Colonic mucosa (tissue), 4 donors: ENCODE measurements at regions not wholly inside any gene's neighbourhood (a gene's known extent, or its start where the extent isn't known, plus 50 kb on each side); places are given as distances from the start of the nearest gene placed in this dataset.

ENCODE experiments used
- DNase-seq: peaks from one replicate; pipeline ENCODE4 v3.0.0-alpha.2; 2020
- H3K27ac ChIP-seq: fragments of 200-600 bp; one replicate; pipeline ENCODE4 v1.8.0; 2021
- H3K27me3 ChIP-seq: fragments of 200-600 bp; one replicate; pipeline ENCODE4 v1.8.0; 2021
- H3K36me3 ChIP-seq: fragments of 200-600 bp; one replicate; pipeline ENCODE4 v1.8.0; 2021
- H3K4me1 ChIP-seq: fragments of 200-600 bp; one replicate; pipeline ENCODE4 v1.8.0; 2021; ENCODE audit warnings: mild to moderate bottlenecking
- H3K4me3 ChIP-seq: fragments of 200-600 bp; one replicate; pipeline ENCODE4 v1.8.0; 2021
- H3K9ac ChIP-seq, 2 donors: one replicate each; pipeline ENCODE4 v1.7.0; 2013; ENCODE audit warnings: control low read depth in 2 of 2, low read depth in 2 of 2, low read length in 2 of 2
- H3K9me3 ChIP-seq: fragments of 200-600 bp; one replicate; pipeline ENCODE4 v1.8.0; 2021
- intact Hi-C: fragments of 100-400 bp; cut with DNase I; formaldehyde crosslinking; loops from one replicate; pipeline ENCODE4 v1.14.1; 2022
- TF ChIP-seq, protein P1 (sequence below): fragments of 200-600 bp; IDR thresholded peaks from one replicate; pipeline ENCODE4 v1.8.0; 2022; ENCODE audit warnings: antibody characterized with exemption, mild to moderate bottlenecking
- donor health status: healthy.
- donor health status: DM: no; HTN: no; CAD: no.
- donor health status: DM: no; HTN: no; CAD: no.

DNA sequence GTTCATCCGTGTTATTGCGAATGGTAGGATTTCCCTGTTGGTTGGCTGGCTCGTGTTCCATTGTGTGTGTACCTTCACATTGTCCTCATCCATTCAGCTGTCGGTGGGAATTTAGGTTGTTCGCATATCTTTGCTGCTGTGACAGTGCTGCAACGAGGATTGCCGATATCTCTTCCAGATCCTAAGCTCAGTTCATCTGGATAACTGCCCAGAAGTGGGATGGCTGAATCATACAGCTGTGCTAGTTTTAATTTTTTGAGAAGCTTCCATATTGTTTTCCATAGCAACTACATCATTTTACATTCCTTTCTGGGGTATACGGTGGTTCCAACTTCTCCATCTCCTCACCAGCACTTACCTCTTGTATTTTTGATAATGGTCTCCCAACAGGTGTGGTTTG is 292.8 kb upstream of the SFSWAP start:
- intact Hi-C loops, result no loop called here
- H3K36me3 ChIP-seq, result no peaks in the 10 kb centered on the region
- no peaks in the 10 kb centered on the region for H3K27me3 ChIP-seq
- TF ChIP-seq, protein P1, sequence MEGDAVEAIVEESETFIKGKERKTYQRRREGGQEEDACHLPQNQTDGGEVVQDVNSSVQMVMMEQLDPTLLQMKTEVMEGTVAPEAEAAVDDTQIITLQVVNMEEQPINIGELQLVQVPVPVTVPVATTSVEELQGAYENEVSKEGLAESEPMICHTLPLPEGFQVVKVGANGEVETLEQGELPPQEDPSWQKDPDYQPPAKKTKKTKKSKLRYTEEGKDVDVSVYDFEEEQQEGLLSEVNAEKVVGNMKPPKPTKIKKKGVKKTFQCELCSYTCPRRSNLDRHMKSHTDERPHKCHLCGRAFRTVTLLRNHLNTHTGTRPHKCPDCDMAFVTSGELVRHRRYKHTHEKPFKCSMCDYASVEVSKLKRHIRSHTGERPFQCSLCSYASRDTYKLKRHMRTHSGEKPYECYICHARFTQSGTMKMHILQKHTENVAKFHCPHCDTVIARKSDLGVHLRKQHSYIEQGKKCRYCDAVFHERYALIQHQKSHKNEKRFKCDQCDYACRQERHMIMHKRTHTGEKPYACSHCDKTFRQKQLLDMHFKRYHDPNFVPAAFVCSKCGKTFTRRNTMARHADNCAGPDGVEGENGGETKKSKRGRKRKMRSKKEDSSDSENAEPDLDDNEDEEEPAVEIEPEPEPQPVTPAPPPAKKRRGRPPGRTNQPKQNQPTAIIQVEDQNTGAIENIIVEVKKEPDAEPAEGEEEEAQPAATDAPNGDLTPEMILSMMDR, result no peak
- DNase-seq, result no peak
- no peak overlapping the region for H3K9ac ChIP-seq
- H3K9me3 ChIP-seq, result no peaks in the 10 kb centered on the region
- no peak overlapping the region for H3K4me3 ChIP-seq
- no peaks in the 10 kb centered on the region for H3K4me1 ChIP-seq
- no peak overlapping the region for H3K27ac ChIP-seq

DNA sequence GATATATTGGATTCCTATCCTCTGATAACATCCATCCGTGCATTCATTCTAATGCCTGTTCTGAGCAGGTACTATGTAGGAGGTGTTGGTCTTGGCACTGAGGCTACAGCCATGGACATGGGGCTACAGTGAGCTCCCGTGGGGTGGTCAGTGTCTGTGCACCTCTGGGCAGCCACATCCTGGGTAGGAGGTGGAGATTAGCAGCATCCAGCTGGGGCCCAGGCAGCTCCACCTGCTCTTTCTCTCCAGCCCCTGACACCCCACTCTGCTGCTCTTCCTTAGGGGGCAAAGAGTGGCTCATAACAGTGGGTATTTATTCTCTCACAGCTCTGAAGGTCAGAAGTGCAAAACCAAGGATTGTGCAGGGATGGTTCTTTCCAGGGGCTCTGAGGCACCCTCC is 292.0 kb upstream of the SFSWAP start:
- Histone ChIP-seq H3K27ac (no peak overlapping the region), H3K9ac (no peak overlapping the region), H3K4me3 (no peak overlapping the region), H3K27me3 (no peaks in the 10 kb centered on the region), H3K9me3 (no peaks in the 10 kb centered on the region), H3K4me1 (no peaks in the 10 kb centered on the region), H3K36me3 (no peaks in the 10 kb centered on the region)
- TF ChIP-seq, protein P1, result no peak
- DNase-seq, result no peak
- intact Hi-C loops, result no loop called here

DNA sequence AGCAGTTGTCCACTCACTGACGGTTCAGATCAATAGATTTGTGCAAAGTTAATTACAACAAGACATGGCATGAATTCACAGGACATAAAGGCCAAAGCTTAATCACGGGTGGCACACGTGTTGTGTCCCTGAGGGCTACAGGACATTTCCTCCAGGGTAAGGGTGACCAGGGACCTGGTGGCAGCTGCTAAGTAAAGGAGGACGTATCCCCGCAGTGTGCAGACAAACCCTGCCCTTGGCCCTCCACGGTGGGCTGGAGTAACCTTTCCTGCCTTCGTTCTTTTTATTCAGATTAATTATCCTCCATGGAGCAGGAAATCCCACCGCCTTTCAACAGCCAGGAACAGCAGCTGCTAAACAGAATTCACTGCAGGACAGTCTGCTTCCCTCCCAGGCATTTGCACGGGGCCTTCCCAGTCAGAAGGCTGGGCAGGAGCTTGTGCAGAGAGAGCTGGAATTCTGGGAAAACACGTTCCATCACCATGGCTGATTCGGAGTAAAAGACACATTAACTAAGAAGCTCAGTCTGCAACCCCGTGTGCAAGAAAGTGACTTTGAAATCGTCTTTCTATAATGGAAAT is 289.9 kb upstream of the SFSWAP start:
- Histone ChIP-seq H3K4me1 (no peaks in the 10 kb centered on the region), H3K9ac (no peak overlapping the region), H3K36me3 (no peaks in the 10 kb centered on the region), H3K9me3 (no peaks in the 10 kb centered on the region), H3K27ac (no peak overlapping the region), H3K4me3 (no peak overlapping the region), H3K27me3 (no peaks in the 10 kb centered on the region)
- intact Hi-C loops, result no loop called here
- DNase-seq, result no peak
- TF ChIP-seq, protein P1, result no peak

DNA sequence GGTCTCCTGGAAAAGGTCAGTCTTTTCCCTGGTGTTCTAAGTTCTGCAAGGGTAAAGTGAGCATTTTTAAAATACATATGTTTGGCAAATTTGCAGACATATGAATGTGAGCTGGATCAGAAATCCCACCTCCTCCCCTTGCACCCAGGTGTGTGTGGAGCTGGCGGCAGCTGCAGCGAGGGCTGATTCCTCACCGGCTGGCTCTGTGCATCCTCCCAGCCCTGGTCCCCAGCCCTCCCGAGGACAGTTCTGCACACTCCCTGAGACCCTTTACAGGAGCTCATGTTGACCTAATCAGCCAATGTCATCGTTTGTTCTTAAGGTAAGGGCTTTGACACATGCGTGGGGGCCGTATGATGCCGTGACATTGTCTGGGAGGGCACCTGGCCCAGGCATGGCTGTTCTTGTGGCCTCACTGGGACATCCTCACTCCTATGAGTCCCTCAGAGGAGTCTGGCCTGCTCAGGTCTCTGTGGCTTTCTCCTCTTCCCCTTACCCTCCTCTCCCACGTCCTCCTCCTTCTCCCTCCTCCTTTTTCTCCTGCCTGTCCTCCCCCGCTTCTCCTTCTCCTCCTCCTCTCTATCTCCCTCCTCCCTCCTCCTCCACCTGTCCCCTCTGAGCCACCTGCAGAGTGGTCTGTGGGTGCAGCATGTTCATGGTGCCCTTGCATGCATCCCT is 289.2 kb upstream of the SFSWAP start:
- no peaks in the 10 kb centered on the region for H3K9me3 ChIP-seq
- intact Hi-C loops, result no loop called here
- H3K9ac ChIP-seq, result no peak overlapping the region
- no peaks in the 10 kb centered on the region for H3K27me3 ChIP-seq
- no peak overlapping the region for H3K4me3 ChIP-seq
- TF ChIP-seq, protein P1, result no peak
- no peak overlapping the region for H3K27ac ChIP-seq
- no peaks in the 10 kb centered on the region for H3K4me1 ChIP-seq
- H3K36me3 ChIP-seq, result no peaks in the 10 kb centered on the region
- no peak for DNase-seq

DNA sequence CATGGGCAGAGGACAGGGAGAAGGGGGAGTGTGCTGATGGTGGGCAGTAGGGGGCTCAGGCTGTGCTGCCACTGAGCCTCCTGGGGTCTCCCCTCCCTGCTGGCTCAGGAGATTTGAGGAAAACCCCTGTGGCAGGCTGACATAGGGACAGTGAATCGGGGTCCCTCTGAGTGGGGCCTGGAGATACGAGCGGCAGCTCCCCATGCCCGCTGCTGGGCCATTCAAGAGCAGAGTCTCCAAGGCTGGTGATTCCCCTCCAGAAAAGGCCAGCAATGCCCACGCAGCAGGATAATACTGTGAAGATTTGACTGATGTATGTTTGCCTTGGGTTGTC is 288.7 kb upstream of the SFSWAP start:
- H3K4me3 ChIP-seq, result no peak overlapping the region
- TF ChIP-seq, protein P1, result no peak
- no peaks in the 10 kb centered on the region for H3K9me3 ChIP-seq
- H3K27me3 ChIP-seq, result no peaks in the 10 kb centered on the region
- no peaks in the 10 kb centered on the region for H3K4me1 ChIP-seq
- no peak overlapping the region for H3K9ac ChIP-seq
- H3K27ac ChIP-seq, result no peak overlapping the region
- DNase-seq, result no peak
- no peaks in the 10 kb centered on the region for H3K36me3 ChIP-seq
- intact Hi-C loops, result no loop called here
